ENCODE measurements at regions not wholly inside any gene's neighbourhood (a gene's known extent, or its start where the extent isn't known, plus 50 kb on each side); places are given as distances from the start of the nearest gene placed in this dataset.

DNA sequence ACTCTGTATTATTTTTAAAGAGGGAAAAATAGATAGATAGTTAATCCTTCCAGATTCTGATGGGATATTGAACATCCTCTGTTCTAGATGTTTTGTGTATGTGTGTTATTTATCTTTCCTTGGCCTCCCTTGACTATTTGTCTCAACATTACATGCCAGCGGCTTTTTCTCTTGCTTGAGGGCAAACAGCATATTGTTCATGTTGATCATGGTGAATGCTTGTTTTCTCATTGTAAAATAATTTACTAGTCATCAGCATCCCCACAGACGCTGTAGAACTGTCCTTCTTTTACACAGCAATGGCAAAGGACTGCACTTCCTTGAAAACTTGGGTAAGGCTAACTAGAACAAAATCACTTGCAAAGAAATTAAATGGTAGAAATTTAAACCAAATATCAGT lies 1376.4 kb upstream of the GOT2 start:
- ChIA-PET POLR2A (no interaction called here), CTCF (no interaction called here)
- in situ Hi-C loops (cut with HindIII; ENCODE audit: low pct_unique_long_range_greater_than_20kb, low sequenced_read_pairs) (no loop called here), intact Hi-C loops (cut with micrococcal nuclease; ENCODE audit: unreplicated experiment) (no loop called here)
- Histone ChIP-seq H3K36me3 (ENCODE audit: control insufficient read depth, insufficient read depth, low read length) (no peaks in the 10 kb centered on the region), H3K4me3 (ENCODE audit: low read depth in 2 of 2, low read length in 2 of 2) (no peak overlapping the region), H3K27me3 (ENCODE audit: control insufficient read depth, insufficient read depth, low read length) (no peaks in the 10 kb centered on the region), H3K27ac (ENCODE audit: low read length) (no peak overlapping the region), H3K4me1 (ENCODE audit: control insufficient read depth, insufficient read depth, low read length) (no peaks in the 10 kb centered on the region), H3K9me3 (ENCODE audit: control insufficient read depth, insufficient read depth, low read depth, low read length) (no peaks in the 10 kb centered on the region)
- ATAC-seq (no peak), DNase-seq (ENCODE audit: low read depth, low spot score) (no peak)
- BruUV-seq (replicated peaks): no TSS peak
- TF ChIP-seq, protein P1, sequence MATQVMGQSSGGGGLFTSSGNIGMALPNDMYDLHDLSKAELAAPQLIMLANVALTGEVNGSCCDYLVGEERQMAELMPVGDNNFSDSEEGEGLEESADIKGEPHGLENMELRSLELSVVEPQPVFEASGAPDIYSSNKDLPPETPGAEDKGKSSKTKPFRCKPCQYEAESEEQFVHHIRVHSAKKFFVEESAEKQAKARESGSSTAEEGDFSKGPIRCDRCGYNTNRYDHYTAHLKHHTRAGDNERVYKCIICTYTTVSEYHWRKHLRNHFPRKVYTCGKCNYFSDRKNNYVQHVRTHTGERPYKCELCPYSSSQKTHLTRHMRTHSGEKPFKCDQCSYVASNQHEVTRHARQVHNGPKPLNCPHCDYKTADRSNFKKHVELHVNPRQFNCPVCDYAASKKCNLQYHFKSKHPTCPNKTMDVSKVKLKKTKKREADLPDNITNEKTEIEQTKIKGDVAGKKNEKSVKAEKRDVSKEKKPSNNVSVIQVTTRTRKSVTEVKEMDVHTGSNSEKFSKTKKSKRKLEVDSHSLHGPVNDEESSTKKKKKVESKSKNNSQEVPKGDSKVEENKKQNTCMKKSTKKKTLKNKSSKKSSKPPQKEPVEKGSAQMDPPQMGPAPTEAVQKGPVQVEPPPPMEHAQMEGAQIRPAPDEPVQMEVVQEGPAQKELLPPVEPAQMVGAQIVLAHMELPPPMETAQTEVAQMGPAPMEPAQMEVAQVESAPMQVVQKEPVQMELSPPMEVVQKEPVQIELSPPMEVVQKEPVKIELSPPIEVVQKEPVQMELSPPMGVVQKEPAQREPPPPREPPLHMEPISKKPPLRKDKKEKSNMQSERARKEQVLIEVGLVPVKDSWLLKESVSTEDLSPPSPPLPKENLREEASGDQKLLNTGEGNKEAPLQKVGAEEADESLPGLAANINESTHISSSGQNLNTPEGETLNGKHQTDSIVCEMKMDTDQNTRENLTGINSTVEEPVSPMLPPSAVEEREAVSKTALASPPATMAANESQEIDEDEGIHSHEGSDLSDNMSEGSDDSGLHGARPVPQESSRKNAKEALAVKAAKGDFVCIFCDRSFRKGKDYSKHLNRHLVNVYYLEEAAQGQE (IDR thresholded peaks at IDR 0.05; ENCODE audit: insufficient read depth in 1 of 2, low read depth in 2 of 2, low read length in 1 of 2): no peak
- TF ChIP-seq TCF7L2 (IDR thresholded peaks at IDR 0.05; ENCODE audit: low read depth, low read length) (no peak), SIN3A (IDR thresholded peaks at IDR 0.05; ENCODE audit: borderline replicate concordance, insufficient read depth, low read depth, low read length) (no peak), POLR2AphosphoS5 (IDR thresholded peaks at IDR 0.05; ENCODE audit: low read depth, low read length) (no peak)
- TF ChIP-seq, protein P2, sequence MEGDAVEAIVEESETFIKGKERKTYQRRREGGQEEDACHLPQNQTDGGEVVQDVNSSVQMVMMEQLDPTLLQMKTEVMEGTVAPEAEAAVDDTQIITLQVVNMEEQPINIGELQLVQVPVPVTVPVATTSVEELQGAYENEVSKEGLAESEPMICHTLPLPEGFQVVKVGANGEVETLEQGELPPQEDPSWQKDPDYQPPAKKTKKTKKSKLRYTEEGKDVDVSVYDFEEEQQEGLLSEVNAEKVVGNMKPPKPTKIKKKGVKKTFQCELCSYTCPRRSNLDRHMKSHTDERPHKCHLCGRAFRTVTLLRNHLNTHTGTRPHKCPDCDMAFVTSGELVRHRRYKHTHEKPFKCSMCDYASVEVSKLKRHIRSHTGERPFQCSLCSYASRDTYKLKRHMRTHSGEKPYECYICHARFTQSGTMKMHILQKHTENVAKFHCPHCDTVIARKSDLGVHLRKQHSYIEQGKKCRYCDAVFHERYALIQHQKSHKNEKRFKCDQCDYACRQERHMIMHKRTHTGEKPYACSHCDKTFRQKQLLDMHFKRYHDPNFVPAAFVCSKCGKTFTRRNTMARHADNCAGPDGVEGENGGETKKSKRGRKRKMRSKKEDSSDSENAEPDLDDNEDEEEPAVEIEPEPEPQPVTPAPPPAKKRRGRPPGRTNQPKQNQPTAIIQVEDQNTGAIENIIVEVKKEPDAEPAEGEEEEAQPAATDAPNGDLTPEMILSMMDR (IDR thresholded peaks at IDR 0.05): no peak

DNA sequence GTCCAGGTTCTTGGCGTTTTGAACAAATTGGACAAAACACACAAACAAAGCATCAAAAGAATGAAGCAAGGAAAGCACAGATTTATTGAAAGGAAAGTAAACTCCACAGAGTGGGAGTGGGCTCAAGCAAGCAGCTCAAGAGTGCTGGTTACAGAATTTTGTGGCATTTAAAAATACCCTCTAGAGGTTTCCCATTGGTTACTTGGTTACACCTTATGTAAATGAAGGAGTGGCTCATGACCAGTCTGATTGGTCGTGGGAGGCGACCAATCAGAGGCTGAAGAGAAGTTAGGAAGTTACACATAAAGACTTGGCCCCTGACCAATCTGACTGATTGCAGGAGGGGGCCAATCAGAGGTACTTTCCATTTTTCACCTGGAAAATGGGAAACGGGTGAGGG lies 1373.8 kb upstream of the GOT2 start:
- TF ChIP-seq SIN3A (IDR thresholded peaks at IDR 0.05; ENCODE audit: borderline replicate concordance, insufficient read depth, low read depth, low read length) (no peak), POLR2AphosphoS5 (IDR thresholded peaks at IDR 0.05; ENCODE audit: low read depth, low read length) (no peak), TCF7L2 (IDR thresholded peaks at IDR 0.05; ENCODE audit: low read depth, low read length) (no peak)
- TF ChIP-seq, protein P2 (IDR thresholded peaks at IDR 0.05): no peak
- TF ChIP-seq, protein P1 (IDR thresholded peaks at IDR 0.05; ENCODE audit: insufficient read depth in 1 of 2, low read depth in 2 of 2, low read length in 1 of 2): no peak
- ChIA-PET CTCF (no interaction called here), POLR2A (no interaction called here)
- no peaks in the 10 kb centered on the region for H3K4me1 ChIP-seq (ENCODE audit: control insufficient read depth, insufficient read depth, low read length)
- H3K4me3 ChIP-seq (ENCODE audit: low read depth in 2 of 2, low read length in 2 of 2): no peak overlapping the region
- BruUV-seq (replicated peaks): no TSS peak
- DNase-seq (ENCODE audit: low read depth, low spot score) (no peak), ATAC-seq (no peak)
- no peaks in the 10 kb centered on the region for H3K27me3 ChIP-seq (ENCODE audit: control insufficient read depth, insufficient read depth, low read length)
- intact Hi-C loops (cut with micrococcal nuclease; ENCODE audit: unreplicated experiment): no loop called here
- H3K9me3 ChIP-seq (ENCODE audit: control insufficient read depth, insufficient read depth, low read depth, low read length): no peaks in the 10 kb centered on the region
- no peak overlapping the region for H3K27ac ChIP-seq (ENCODE audit: low read length)
- in situ Hi-C loops (cut with HindIII; ENCODE audit: low pct_unique_long_range_greater_than_20kb, low sequenced_read_pairs): no loop called here
- no peaks in the 10 kb centered on the region for H3K36me3 ChIP-seq (ENCODE audit: control insufficient read depth, insufficient read depth, low read length)

Data from Panc1 (cell line).